ENCODE measurements at regions not wholly inside any gene's neighbourhood (a gene's known extent, or its start where the extent isn't known, plus 50 kb on each side); places are given as distances from the start of the nearest gene placed in this dataset.

DNA sequence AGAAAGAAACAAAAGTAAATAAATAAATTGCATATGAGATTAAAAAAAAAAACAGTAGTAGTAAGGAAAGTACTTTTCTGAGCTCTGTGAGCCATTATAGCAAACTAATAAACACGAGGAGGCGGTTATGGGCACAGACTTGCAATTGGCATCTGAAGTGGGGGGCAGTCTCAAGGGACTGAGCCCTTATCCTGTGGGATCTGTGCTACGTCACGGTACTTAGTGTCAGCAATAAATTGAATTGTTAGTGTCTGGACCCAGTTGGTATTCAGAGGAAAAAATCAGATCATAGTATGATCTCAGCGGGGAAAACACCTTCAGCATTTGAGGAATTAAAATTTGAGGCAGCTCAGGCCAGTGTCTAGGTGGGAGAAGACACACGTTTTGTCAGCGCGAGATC is 76.6 kb upstream of the TEX51 start:
- no peak for TF ChIP-seq POLR2A (IDR thresholded peaks at IDR 0.05)
- TF ChIP-seq, protein P1, sequence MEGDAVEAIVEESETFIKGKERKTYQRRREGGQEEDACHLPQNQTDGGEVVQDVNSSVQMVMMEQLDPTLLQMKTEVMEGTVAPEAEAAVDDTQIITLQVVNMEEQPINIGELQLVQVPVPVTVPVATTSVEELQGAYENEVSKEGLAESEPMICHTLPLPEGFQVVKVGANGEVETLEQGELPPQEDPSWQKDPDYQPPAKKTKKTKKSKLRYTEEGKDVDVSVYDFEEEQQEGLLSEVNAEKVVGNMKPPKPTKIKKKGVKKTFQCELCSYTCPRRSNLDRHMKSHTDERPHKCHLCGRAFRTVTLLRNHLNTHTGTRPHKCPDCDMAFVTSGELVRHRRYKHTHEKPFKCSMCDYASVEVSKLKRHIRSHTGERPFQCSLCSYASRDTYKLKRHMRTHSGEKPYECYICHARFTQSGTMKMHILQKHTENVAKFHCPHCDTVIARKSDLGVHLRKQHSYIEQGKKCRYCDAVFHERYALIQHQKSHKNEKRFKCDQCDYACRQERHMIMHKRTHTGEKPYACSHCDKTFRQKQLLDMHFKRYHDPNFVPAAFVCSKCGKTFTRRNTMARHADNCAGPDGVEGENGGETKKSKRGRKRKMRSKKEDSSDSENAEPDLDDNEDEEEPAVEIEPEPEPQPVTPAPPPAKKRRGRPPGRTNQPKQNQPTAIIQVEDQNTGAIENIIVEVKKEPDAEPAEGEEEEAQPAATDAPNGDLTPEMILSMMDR (IDR thresholded peaks at IDR 0.05), result no peak
